Right renal cortex interstitium (tissue), 3 donors: ENCODE measurements at regions not wholly inside any gene's neighbourhood (a gene's known extent, or its start where the extent isn't known, plus 50 kb on each side); places are given as distances from the start of the nearest gene placed in this dataset.

ENCODE experiments used
- DNase-seq, 3 donors: peaks; one replicate each; pipeline ENCODE4 v3.0.0-alpha.2; 2013; ENCODE audit warnings: low read depth in 3 of 3, low spot score in 2 of 3

DNA sequence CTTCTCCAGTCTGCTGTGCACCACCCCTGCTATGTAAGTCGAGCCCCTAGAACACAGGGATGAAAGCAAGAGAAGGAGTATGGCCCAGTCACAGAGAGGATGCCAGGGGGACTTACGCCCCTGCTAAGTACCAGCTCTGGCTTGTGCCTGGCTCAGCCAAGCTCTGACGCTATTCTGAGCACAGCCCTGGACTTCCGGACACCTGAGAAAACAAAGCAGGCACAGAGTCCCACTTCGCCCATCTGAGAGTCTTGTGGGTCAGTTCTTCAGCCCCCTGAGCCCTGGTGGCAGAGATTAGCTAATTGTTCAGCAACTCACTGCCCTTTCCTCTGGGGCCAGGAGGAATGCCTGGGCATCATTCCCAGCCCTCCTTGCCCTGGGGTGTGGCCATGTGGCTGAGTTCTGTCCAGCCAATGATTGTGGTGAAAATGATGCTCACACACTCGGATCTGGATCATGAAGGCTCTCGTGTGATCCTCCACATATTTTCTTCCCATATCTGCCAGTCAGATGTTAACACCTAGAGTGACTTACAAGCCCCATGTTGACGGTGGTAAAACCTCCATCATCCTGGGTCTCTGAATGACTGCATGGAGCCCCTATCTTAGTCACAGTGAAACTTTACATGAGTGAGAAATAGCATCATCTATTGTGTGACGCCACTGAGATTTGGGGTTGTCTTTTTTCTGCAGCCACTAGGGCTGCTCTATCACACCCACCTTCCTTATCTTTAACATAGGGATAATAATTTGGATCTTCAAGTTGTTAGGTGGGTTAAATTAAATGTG lies 105.7 kb downstream of the TPRA1 start:
- DNase-seq = no peak

GRCh38 chr3:127483902-127484591 lies 106.5 kb downstream of the TPRA1 start:
- no peak for DNase-seq

DNA sequence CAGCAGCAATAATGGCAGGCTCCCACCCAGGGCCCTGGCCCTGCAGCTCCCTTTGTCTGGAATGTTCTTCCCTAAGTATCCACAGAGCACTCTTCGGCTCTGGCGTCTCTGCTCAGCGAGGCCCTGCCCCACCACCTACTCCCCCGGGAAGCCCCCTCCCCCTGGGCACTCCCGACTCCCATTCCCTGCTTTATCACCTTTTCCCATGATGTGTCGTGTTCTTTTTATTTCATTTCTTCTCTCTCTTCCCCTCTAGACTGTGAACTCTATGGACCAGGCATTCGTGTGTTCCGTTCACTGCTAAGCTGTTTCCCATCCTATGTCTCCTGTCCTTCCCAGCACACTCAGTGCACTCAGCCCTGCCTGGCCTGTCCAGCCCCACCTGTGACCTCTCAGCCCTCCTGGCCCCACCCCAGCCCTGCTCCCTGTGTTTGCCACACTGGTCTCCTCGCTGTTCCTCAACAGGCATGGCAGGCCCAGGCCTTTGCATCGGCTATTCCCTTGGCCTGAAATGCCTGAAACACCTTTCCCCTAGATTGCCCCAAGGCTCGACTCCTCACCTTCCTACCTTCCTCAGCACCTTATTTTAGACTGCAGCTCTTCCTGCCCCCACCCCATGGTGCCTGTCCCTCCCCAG lies 107.4 kb downstream of the TPRA1 start:
- no peak for DNase-seq

GRCh38 chr3:127482216-127483004 lies 108.1 kb downstream of the TPRA1 start:
- DNase-seq = no peak

- DNase-seq = no peak
Measured at GRCh38 chr3:127480196-127480954, 110.2 kb downstream of the TPRA1 start.

GRCh38 chr3:127479449-127479848 lies 111.1 kb downstream of the TPRA1 start:
- no peak for DNase-seq

- no peak for DNase-seq
Measured at GRCh38 chr3:127478922-127479321, 111.6 kb downstream of the TPRA1 start.

- DNase-seq = no peak
Measured at GRCh38 chr3:127477396-127477795, 113.1 kb downstream of the TPRA1 start.

DNA sequence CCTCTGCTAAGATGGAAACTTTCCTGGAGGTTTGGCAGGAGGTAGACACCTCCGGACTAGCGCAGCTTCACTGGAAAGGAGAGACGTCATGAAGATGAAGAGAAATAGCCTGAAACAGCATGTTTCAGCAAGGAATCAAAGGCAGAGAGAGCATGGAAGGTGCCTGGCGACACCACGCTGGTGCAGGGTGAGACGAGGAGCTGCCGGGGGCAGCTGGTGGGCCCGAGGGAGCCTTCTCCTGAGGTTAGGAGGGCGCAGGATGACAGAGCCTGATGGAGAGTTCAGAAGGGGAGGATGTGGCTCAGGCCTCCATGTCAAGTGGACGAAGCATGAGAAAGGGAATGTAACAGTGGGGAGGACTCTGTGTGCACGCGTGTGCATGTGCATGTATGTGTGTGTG lies 113.6 kb downstream of the TPRA1 start:
- DNase-seq = no peak

DNA sequence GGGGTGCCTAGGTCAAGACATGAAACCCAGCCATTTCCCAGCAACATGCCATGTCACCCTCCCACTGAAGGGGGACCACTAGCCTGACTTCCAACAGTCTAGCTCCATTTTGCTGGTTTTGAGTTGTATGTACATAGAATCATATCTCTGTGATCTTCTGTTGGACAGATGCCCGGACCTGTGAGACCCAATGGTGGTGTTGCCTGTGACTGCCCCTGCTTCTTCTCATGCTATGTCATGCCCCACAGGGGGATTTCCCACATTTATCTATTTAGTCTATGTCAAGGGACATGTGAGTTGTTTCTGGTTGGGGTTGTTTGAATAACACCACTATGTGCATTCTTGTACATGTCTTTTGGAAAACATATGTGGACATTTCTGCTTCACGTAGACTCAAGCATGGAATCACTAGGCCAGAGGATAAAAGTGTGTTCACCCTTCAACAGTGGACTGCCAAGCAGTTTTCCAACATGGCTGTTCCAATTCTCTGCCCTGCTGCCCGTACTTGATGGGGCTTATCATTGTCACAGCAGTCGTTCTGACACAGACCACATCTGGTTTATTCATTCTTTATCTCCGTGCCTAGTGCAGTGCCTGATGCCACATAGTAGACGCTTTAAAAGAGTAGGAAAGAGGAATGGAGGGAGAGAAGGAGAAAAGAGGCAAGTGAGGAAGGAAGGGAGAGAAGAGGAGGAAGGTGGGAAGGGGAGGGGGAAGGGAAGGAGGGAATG lies 114.4 kb downstream of the TPRA1 start:
- no peak for DNase-seq

DNA sequence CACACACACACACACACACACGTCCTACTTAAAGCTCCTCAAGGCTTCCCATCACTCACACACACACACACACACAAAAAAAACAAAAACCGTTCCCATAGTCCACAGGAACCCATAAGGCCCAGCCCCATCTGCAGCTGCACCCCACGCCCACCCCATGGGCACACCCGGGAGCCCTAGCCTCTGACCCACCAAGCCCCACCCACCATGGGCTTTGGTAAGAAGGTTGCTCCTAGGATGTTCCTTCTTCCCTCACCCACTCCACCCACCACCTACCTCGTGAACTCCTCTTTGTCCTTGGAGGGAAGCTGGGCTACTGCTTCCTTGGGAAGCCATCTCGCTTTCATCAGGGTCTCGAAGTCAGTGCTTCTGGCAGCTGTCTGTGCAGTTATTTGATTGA lies 115.1 kb downstream of the TPRA1 start:
- no peak for DNase-seq

GRCh38 chr3:127473244-127474024 lies 117.1 kb downstream of the TPRA1 start:
- DNase-seq = no peak

GRCh38 chr3:127472506-127472905 lies 118.0 kb downstream of the TPRA1 start:
- no peak for DNase-seq

DNA sequence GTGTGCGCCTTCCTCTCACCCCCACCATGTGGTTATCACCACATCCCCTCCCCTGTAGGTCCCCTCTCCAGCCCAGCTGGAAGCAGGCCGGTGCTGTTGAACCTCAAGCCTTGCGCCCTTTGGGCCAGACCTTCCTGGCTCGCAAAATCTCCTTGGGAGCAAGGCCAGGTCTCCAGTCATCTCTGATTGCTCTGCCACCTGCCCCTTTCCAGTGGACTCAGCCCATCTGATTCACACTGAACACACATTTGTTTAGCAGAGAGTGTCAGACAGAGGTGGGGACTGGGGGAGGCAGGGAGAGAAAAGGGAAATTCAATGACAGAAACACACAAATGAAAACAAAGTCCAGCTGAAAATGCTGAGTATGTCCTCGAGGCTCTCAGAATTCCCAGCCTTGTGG lies 119.4 kb downstream of the TPRA1 start:
- DNase-seq = no peak

GRCh38 chr3:127469760-127470159 lies 120.8 kb downstream of the TPRA1 start:
- no peak for DNase-seq

DNA sequence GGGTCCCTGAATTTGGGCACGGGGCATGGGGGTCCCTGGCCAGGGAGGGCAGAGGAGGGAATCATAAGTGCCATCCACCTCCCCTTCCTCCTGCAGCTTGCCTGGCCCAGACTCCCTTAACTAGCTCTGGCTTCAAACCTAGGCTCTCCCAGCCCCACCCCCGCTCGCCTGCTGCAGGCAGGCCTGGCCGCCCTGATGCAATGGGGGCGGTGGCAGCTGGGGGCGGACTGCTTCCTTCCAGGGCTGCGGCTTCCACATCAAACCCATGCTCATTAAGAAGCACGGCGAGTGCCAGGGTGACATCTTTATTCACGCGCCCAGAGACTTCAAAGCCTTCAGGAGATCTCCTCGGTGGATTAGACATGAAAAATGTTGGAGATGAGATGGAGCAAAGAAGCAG lies 123.1 kb downstream of the TPRA1 start:
- DNase-seq = no peak

GRCh38 chr3:127464642-127465041 lies 125.9 kb downstream of the TPRA1 start:
- DNase-seq = no peak

DNA sequence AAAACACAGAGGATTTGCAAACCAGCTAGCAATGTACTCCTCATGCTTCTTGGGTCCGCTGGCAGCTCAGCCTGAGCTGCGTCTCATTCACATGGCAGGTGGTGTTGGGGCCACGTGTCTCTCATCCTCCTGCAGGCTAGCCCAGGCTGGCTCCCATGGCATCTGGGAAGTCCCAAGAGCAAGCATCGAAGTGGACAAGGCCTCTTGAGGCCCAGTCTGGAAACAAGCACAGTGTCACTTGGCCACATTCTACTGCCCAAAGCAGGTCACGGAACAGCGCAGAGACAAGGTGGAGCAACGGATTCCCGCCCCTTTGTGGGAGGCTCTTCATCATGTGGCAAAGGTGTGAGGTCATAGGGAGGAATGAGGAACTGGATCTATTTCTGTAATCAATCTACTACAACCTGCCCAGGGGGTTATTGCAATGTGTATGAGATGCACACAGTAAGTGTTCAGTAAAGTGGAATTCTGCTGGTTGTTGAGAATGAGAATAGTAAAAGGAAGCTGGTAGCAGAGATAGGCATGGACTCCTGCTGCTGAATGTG lies 128.3 kb downstream of the TPRA1 start:
- DNase-seq = no peak
